Kidney (tissue), 13 donors: ENCODE measurements at regions not wholly inside any gene's neighbourhood (a gene's known extent, or its start where the extent isn't known, plus 50 kb on each side); places are given as distances from the start of the nearest gene placed in this dataset.
"Not testable (repeated sequence)": the region's sequence is repeated elsewhere in the genome, so short reads cannot be mapped to it uniquely, and the experiment has no call there.

Experiments
- DNase-seq, 5 donors: peaks; one replicate each; pipeline ENCODE4 v3.0.0-alpha.2; 2013 to 2020
- FAIRE-seq: peaks from 2 replicates; lab custom pipeline; 2012; peaks lifted over from hg19 to GRCh38; lab: Jason Lieb, UNC
- H3K27ac ChIP-seq, 2 donors: one replicate each; pipeline ENCODE4 v1.7.0; 2013; ENCODE audit warnings: low read depth in 2 of 2, low read length in 2 of 2, inconsistent platforms in 1 of 2
- H3K27me3 ChIP-seq: one replicate; pipeline ENCODE4 v1.7.1; 2013; ENCODE audit warnings: low read length, inconsistent platforms; ENCODE audit not compliant: control insufficient read depth, insufficient read depth
- H3K36me3 ChIP-seq, 3 donors: one replicate each; pipeline versions ENCODE4 v1.7.0 to v1.7.1; 2013; ENCODE audit warnings: low read length in 3 of 3, control low read depth in 1 of 3, inconsistent platforms in 1 of 3; ENCODE audit not compliant: insufficient read depth in 3 of 3, control insufficient read depth in 2 of 3
- H3K4me1 ChIP-seq, 3 donors: one replicate each; pipeline versions ENCODE4 v1.7.0 to v1.7.1; 2013; ENCODE audit warnings: low read length in 3 of 3, inconsistent platforms in 1 of 3, low read depth in 1 of 3; ENCODE audit not compliant: control insufficient read depth in 2 of 3, insufficient read depth in 2 of 3
- H3K4me3 ChIP-seq, 3 donors: one replicate each; pipeline versions ENCODE4 v1.7.0 to v1.8.1; 2013; ENCODE audit warnings: low read length in 3 of 3, control low read depth in 1 of 3, inconsistent platforms in 1 of 3
- H3K9ac ChIP-seq, 3 donors: one replicate each; pipeline versions ENCODE4 v1.7.0 to v1.7.1; 2013; ENCODE audit warnings: low read length in 3 of 3, control low read depth in 1 of 3, inconsistent platforms in 1 of 3
- H3K9me3 ChIP-seq, 3 donors: one replicate each; pipeline versions ENCODE4 v1.7.0 to v1.7.1; 2013; ENCODE audit warnings: low read length in 3 of 3, control low read depth in 1 of 3, inconsistent platforms in 1 of 3; ENCODE audit not compliant: control insufficient read depth in 2 of 3, insufficient read depth in 1 of 3
- intact Hi-C: fragments of 100-400 bp; cut with DNase I; formaldehyde crosslinking; loops from one replicate; pipeline ENCODE4 v1.11.1; 2022
- TF ChIP-seq, protein P1 (sequence below): IDR thresholded peaks from 3 replicates; pipeline ENCODE4 v1.5.1; 2012; ENCODE audit warnings: mild to moderate bottlenecking, moderate library complexity, borderline replicate concordance; ENCODE audit not compliant: insufficient read depth; ENCODE audit errors: extremely low read depth
- donor health status: control.
- donor health status: control.
- donor health status: control.
- donor health status: control.
- donor health status: control.
- donor health status: DM: yes; HTN: yes; CAD: no.
- donor health status: Normal renal cell carcinoma (clear cell type).

DNA sequence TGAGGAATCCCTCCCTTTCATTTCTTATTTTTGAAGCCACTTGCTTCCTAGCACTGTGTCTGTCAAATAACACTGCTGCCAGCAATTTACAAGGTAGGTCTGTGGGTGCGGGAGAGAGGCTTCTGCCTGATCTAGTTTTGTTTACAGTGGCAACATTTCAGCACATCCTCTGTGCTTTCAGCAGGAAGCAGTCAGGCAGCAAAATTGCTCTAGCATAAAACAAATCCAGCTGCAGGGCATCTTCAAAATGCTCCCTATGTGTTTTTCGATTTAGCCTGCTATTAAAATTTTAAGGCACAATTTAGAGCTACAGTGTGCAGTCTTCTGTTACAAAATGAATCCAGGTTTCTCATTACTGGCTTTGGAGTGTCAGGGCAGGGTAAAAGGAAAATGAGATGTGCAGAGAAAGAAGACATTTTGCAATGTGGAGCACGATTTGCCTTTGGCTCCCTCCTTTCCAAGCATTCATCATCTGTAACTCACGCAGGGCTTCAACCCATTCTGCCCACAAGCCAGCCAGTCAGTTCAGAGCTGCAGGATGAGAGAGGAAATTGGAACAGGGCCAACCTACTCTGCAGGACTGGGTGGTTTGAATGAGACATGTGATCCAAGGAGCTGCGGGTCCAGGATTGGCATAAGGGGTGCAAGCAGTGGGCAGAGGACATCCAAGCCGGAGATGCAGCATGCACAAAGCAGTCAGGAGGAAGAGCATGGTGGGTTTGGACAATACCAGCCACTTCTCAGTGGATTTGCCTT is 143.4 kb upstream of the APC start:
- Histone ChIP-seq H3K4me3 (no peak overlapping the region), H3K27ac (no peak overlapping the region), H3K9ac (no peak overlapping the region), H3K27me3 (no peaks in the 10 kb centered on the region), H3K9me3 (no peaks in the 10 kb centered on the region), H3K36me3 (no peaks in the 10 kb centered on the region), H3K4me1 (no peaks in the 10 kb centered on the region)
- DNase-seq = peak in 3 of 5 donors; percentile 46 to 72 (median 57)
- TF ChIP-seq, protein P1, sequence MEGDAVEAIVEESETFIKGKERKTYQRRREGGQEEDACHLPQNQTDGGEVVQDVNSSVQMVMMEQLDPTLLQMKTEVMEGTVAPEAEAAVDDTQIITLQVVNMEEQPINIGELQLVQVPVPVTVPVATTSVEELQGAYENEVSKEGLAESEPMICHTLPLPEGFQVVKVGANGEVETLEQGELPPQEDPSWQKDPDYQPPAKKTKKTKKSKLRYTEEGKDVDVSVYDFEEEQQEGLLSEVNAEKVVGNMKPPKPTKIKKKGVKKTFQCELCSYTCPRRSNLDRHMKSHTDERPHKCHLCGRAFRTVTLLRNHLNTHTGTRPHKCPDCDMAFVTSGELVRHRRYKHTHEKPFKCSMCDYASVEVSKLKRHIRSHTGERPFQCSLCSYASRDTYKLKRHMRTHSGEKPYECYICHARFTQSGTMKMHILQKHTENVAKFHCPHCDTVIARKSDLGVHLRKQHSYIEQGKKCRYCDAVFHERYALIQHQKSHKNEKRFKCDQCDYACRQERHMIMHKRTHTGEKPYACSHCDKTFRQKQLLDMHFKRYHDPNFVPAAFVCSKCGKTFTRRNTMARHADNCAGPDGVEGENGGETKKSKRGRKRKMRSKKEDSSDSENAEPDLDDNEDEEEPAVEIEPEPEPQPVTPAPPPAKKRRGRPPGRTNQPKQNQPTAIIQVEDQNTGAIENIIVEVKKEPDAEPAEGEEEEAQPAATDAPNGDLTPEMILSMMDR = no peak
- no peak for FAIRE-seq
- intact Hi-C loops = no loop called here

DNA sequence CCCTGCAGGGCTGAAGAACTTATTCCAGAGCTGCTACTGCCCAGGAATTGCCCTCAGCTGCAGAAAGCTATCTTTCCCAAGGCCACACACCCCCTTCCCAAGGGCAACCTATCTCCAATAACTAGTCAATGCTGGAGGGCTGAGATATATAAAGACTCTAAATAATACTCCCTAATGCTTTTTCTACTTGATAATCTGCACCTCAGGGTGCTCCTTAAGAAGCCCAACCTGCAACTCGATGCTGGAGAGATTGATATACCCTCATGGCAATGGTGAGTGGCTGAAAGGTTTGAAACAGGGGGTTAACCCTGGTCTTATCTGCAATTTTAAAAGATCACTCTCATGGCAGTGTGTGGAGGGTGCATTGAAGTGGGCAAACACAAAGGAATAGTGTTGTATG is 142.7 kb upstream of the APC start:
- TF ChIP-seq, protein P1 = no peak
- H3K9ac ChIP-seq = no peak overlapping the region
- FAIRE-seq = no peak
- no peak overlapping the region for H3K4me3 ChIP-seq
- no peak for DNase-seq
- H3K27me3 ChIP-seq = no peaks in the 10 kb centered on the region
- H3K27ac ChIP-seq = no peak overlapping the region
- intact Hi-C loops = no loop called here
- no peaks in the 10 kb centered on the region for H3K36me3 ChIP-seq
- H3K9me3 ChIP-seq = no peaks in the 10 kb centered on the region
- H3K4me1 ChIP-seq = no peaks in the 10 kb centered on the region

DNA sequence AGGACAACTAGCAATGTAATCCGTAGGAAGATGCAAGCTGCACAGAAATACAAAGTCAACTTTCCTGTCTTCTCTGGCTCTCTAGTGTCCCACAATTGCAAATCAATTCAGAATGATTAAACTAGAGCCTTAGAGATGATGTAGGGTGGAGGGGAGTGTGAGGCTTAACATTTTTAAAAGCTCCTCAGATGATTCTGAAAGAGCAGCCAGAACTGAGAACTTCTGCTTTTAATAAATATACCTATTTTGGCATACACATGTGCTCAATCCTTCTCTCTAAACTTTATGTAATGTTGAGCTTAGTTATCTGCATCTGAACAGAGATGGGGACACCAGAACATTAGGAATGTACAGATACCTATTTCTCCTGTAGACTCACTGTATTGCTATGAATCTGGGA is 139.9 kb upstream of the APC start:
- DNase-seq = no peak
- TF ChIP-seq, protein P1 = no peak
- H3K9ac ChIP-seq = no peak overlapping the region
- H3K4me1 ChIP-seq = no peaks in the 10 kb centered on the region
- intact Hi-C loops = no loop called here
- H3K27me3 ChIP-seq = no peaks in the 10 kb centered on the region
- FAIRE-seq = no peak
- no peak overlapping the region for H3K27ac ChIP-seq
- H3K4me3 ChIP-seq = no peak overlapping the region
- H3K9me3 ChIP-seq = no peaks in the 10 kb centered on the region
- no peaks in the 10 kb centered on the region for H3K36me3 ChIP-seq

DNA sequence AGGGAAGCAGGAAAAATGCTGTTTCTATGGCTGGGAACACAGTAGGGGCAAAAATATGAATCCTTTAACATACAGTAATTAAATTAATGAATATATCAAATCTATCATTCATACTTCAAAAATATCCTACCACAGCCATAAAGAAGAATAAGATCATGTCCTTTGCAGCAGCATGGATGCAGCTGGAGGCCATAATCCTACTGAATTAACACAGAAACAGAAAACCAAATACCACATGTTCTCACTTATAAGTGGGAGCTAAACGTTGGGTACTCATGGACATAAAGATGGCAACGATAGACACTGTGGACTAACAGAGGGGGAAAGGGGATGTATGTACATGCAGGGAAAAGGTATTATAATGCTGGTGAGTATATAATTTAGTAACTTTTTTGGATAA is 137.2 kb upstream of the APC start:
- H3K27me3 ChIP-seq, H3K9me3 ChIP-seq, H3K36me3 ChIP-seq, H3K4me3 ChIP-seq, H3K9ac ChIP-seq, H3K27ac ChIP-seq, intact Hi-C loops, FAIRE-seq, H3K4me1 ChIP-seq: not testable (repeated sequence)
- DNase-seq = peak in 1 of 5 donors; percentile 25
